ENCODE measurements at regions not wholly inside any gene's neighbourhood (a gene's known extent, or its start where the extent isn't known, plus 50 kb on each side); places are given as distances from the start of the nearest gene placed in this dataset.

- Histone ChIP-seq H3K36me3 (ENCODE audit: control insufficient read depth, insufficient read depth, low read length) (no peaks in the 10 kb centered on the region), H3K27me3 (ENCODE audit: control insufficient read depth, insufficient read depth, low read length) (no peaks in the 10 kb centered on the region), H3K4me2 (ENCODE audit: extremely low read depth, insufficient read depth, low read length) (no peak overlapping the region), H2AFZ (ENCODE audit: low read length) (no peak overlapping the region), H3K9me3 (ENCODE audit: control insufficient read depth, insufficient read depth, low read depth, low read length) (no peaks in the 10 kb centered on the region), H3K27ac (ENCODE audit: insufficient read depth, low read length) (no peak overlapping the region), H3K4me3 (replicated peaks in 1 of 4; ENCODE audit: control extremely low read depth in 1 of 4, insufficient read depth in 1 of 4, low read depth in 3 of 4, low read length in 4 of 4) (no peak overlapping the region), H3K9ac (ENCODE audit: insufficient read depth, low read length) (no peak overlapping the region), H4K20me1 (ENCODE audit: control insufficient read depth, extremely low read depth, insufficient read depth, low read length) (no peaks in the 10 kb centered on the region), H3K4me1 (ENCODE audit: control insufficient read depth, extremely low read depth, insufficient read depth, low read length) (no peaks in the 10 kb centered on the region), H3K79me2 (ENCODE audit: control insufficient read depth, insufficient read depth, low read length) (no peaks in the 10 kb centered on the region)
- TF ChIP-seq EZH2 (IDR thresholded peaks at IDR 0.05; ENCODE audit: low read length, missing control alignments) (no peak), CTCF (conservative IDR thresholded peaks at IDR 0.05 in 1 of 2, IDR thresholded peaks at IDR 0.05 in 1 of 2; ENCODE audit: low read depth in 1 of 2, low read length in 2 of 2) (no peak)
- DNase-seq (ENCODE audit: low read depth in 2 of 2): no peak
Observed at GRCh38 chr14:36397357-36397756, 76.9 kb upstream of the MBIP start.

GRCh38 chr14:36396798-36397197 lies 76.4 kb upstream of the MBIP start:
- Histone ChIP-seq H4K20me1 (ENCODE audit: control insufficient read depth, extremely low read depth, insufficient read depth, low read length) (no peaks in the 10 kb centered on the region), H3K79me2 (ENCODE audit: control insufficient read depth, insufficient read depth, low read length) (no peaks in the 10 kb centered on the region), H3K4me1 (ENCODE audit: control insufficient read depth, extremely low read depth, insufficient read depth, low read length) (no peaks in the 10 kb centered on the region), H3K36me3 (ENCODE audit: control insufficient read depth, insufficient read depth, low read length) (no peaks in the 10 kb centered on the region), H3K27me3 (ENCODE audit: control insufficient read depth, insufficient read depth, low read length) (no peaks in the 10 kb centered on the region), H3K9ac (ENCODE audit: insufficient read depth, low read length) (no peak overlapping the region), H3K4me2 (ENCODE audit: extremely low read depth, insufficient read depth, low read length) (no peak overlapping the region), H3K9me3 (ENCODE audit: control insufficient read depth, insufficient read depth, low read depth, low read length) (no peaks in the 10 kb centered on the region), H3K27ac (ENCODE audit: insufficient read depth, low read length) (no peak overlapping the region), H2AFZ (ENCODE audit: low read length) (no peak overlapping the region), H3K4me3 (replicated peaks in 1 of 4; ENCODE audit: control extremely low read depth in 1 of 4, insufficient read depth in 1 of 4, low read depth in 3 of 4, low read length in 4 of 4) (no peak overlapping the region)
- no peak for TF ChIP-seq EZH2 (IDR thresholded peaks at IDR 0.05; ENCODE audit: low read length, missing control alignments)
- TF ChIP-seq CTCF (conservative IDR thresholded peaks at IDR 0.05 in 1 of 2, IDR thresholded peaks at IDR 0.05 in 1 of 2; ENCODE audit: low read depth in 1 of 2, low read length in 2 of 2): no peak
- no peak for DNase-seq (ENCODE audit: low read depth in 2 of 2)

GRCh38 chr14:36394593-36394992 lies 74.2 kb upstream of the MBIP start:
- Histone ChIP-seq H3K9ac (ENCODE audit: insufficient read depth, low read length) (no peak overlapping the region), H3K27ac (ENCODE audit: insufficient read depth, low read length) (no peak overlapping the region), H3K36me3 (ENCODE audit: control insufficient read depth, insufficient read depth, low read length) (no peaks in the 10 kb centered on the region), H4K20me1 (ENCODE audit: control insufficient read depth, extremely low read depth, insufficient read depth, low read length) (no peaks in the 10 kb centered on the region), H2AFZ (ENCODE audit: low read length) (no peak overlapping the region), H3K4me3 (replicated peaks in 1 of 4; ENCODE audit: control extremely low read depth in 1 of 4, insufficient read depth in 1 of 4, low read depth in 3 of 4, low read length in 4 of 4) (no peak overlapping the region), H3K27me3 (ENCODE audit: control insufficient read depth, insufficient read depth, low read length) (no peaks in the 10 kb centered on the region), H3K4me2 (ENCODE audit: extremely low read depth, insufficient read depth, low read length) (no peak overlapping the region), H3K4me1 (ENCODE audit: control insufficient read depth, extremely low read depth, insufficient read depth, low read length) (no peaks in the 10 kb centered on the region), H3K9me3 (ENCODE audit: control insufficient read depth, insufficient read depth, low read depth, low read length) (no peaks in the 10 kb centered on the region), H3K79me2 (ENCODE audit: control insufficient read depth, insufficient read depth, low read length) (no peaks in the 10 kb centered on the region)
- TF ChIP-seq EZH2 (IDR thresholded peaks at IDR 0.05; ENCODE audit: low read length, missing control alignments): no peak
- no peak for DNase-seq (ENCODE audit: low read depth in 2 of 2)
